Neutrophil (primary cell): ENCODE measurements at regions not wholly inside any gene's neighbourhood (a gene's known extent, or its start where the extent isn't known, plus 50 kb on each side); places are given as distances from the start of the nearest gene placed in this dataset.

ENCODE experiments used
- H3K27ac ChIP-seq: fragments of 200-600 bp; sonication (generic); 2 replicates; pipeline ENCODE4 v1.5.1; 2016; ENCODE audit warnings: mild to moderate bottlenecking, moderate library complexity
- H3K27me3 ChIP-seq: fragments of 200-600 bp; sonication (generic); 2 replicates; pipeline ENCODE4 v1.6.0; 2016; ENCODE audit warnings: mild to moderate bottlenecking
- H3K36me3 ChIP-seq: fragments of 200-600 bp; sonication (generic); 2 replicates; pipeline ENCODE4 v1.5.1; 2017
- H3K4me1 ChIP-seq, 2 experiments: fragments of 200-600 bp in 1 of 2; sonication (generic) in 1 of 2; 1 replicate in 1 of 2; 2 replicates in 1 of 2; pipeline versions ENCODE4 v1.5.1 to v1.6.1; 2013 to 2016; ENCODE audit warnings: low read depth in 1 of 2, low read length in 1 of 2, mild to moderate bottlenecking in 1 of 2, moderate library complexity in 1 of 2; ENCODE audit not compliant: control insufficient read depth in 1 of 2, insufficient read depth in 1 of 2
- H3K4me3 ChIP-seq, 2 experiments: fragments of 200-600 bp in 1 of 2; sonication (generic) in 1 of 2; 1 replicate in 1 of 2; 2 replicates in 1 of 2; pipeline ENCODE4 v1.5.1; 2013 to 2016; ENCODE audit warnings: low read depth in 1 of 2, low read length in 1 of 2, mild to moderate bottlenecking in 1 of 2, moderate library complexity in 1 of 2
- H3K9me3 ChIP-seq: fragments of 200-600 bp; sonication (generic); 2 replicates; pipeline ENCODE4 v1.5.1; 2016
- TF ChIP-seq, protein P1 (sequence below): fragments of 200-600 bp; sonication (generic); IDR thresholded peaks from 2 replicates; pipeline ENCODE4 v1.5.1; 2016; ENCODE audit warnings: antibody characterized with exemption

DNA sequence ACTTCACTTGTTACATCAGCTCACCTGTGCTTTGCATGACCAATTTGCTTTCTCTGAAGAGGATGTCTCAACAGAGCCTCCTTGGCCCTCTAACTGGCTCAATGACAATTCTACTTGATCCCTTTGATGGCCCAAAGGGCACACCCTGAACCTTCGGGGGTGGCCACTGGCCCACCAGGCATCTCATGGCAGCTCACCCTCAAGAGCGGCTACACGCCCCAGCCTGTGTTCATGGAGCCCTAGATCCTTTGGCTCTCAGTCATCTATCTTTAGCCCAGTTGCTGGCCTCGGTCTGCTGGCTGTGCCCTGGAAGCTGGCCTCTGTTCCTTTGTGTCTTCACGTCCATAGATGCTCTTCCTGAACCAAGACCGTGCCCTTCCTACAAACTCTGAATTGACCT, 476.7 kb downstream of the NPHP4 start:
- TF ChIP-seq, protein P1, sequence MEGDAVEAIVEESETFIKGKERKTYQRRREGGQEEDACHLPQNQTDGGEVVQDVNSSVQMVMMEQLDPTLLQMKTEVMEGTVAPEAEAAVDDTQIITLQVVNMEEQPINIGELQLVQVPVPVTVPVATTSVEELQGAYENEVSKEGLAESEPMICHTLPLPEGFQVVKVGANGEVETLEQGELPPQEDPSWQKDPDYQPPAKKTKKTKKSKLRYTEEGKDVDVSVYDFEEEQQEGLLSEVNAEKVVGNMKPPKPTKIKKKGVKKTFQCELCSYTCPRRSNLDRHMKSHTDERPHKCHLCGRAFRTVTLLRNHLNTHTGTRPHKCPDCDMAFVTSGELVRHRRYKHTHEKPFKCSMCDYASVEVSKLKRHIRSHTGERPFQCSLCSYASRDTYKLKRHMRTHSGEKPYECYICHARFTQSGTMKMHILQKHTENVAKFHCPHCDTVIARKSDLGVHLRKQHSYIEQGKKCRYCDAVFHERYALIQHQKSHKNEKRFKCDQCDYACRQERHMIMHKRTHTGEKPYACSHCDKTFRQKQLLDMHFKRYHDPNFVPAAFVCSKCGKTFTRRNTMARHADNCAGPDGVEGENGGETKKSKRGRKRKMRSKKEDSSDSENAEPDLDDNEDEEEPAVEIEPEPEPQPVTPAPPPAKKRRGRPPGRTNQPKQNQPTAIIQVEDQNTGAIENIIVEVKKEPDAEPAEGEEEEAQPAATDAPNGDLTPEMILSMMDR = no peak
- Histone ChIP-seq H3K4me3 (no peak overlapping the region), H3K4me1 (peaks cover 0 to 10% of the 10 kb centered on the region in 2 experiments), H3K27me3 (no peaks in the 10 kb centered on the region), H3K36me3 (no peaks in the 10 kb centered on the region), H3K9me3 (no peaks in the 10 kb centered on the region), H3K27ac (no peak overlapping the region)

DNA sequence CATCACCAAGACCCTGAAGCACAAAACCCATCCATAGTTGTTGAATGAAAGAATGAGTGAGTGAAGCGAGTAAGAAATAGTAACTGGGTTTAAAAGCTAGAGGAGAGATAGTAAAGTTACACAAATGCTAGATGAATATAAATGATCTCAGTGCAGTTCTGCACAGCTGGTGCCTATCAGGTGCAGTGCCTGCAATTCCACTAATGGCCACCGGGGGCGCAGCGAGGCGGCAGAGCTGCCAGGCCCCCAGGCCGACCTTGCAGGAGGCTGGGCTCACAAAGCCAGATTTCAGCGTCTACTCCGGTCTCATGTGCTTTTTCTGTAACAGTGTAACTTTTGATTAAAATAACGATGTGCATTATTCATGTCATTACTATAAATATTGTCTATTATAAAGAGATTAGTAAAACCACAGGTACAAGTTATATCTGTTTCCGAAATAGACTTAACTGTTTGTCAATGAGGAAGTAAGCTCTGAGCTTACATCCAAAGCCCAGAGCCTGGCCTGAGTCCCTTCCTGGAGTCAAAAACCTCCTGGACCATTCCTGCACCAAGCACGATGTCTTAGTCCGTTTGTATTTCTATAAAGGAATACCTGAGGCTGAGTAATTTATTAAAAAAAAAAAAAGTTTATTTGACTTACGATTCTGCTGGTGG, 477.6 kb downstream of the NPHP4 start:
- Histone ChIP-seq H3K4me1 (peaks cover 0 to 10% of the 10 kb centered on the region in 2 experiments), H3K9me3 (no peaks in the 10 kb centered on the region), H3K4me3 (no peak overlapping the region), H3K27me3 (no peaks in the 10 kb centered on the region), H3K27ac (no peak overlapping the region), H3K36me3 (no peaks in the 10 kb centered on the region)
- TF ChIP-seq, protein P1 = peak; percentile 98

DNA sequence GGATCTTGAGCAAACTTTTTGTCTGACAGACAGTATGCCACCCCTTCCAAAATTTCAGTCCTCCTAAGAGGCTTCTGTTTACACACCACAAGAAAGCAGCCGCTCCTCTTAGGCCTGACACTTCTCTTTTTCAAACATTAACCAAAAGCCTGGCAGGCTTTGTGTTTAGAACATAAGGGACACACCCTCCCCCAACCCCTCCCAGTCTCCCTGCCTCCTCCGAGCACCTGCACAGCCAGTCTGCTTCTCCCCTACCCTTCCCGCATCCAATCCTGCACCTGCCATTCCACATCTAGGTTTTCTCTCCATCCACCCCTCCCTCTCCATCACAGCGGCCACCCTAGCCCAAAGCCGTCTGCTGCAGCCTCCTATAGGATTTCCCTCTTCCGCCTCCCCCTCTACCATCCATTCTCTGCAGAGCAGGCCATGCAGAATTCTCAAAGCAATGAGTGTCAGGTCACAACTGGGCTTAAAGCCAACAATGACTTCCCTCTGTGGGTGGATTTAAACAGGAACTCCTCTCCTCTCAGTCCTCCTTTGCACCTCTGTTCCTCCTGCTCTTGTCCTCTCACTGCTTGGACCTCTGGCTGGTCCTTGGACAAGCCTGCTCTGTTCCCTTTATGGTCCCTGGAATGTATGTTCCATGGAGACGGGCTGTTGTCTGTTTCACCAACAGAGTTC, 478.2 kb downstream of the NPHP4 start:
- peaks cover 0 to 10% of the 10 kb centered on the region in 2 experiments for H3K4me1 ChIP-seq
- TF ChIP-seq, protein P1 = no peak
- H3K27ac ChIP-seq = no peak overlapping the region
- H3K36me3 ChIP-seq = no peaks in the 10 kb centered on the region
- H3K9me3 ChIP-seq = no peaks in the 10 kb centered on the region
- no peak overlapping the region for H3K4me3 ChIP-seq
- no peaks in the 10 kb centered on the region for H3K27me3 ChIP-seq

DNA sequence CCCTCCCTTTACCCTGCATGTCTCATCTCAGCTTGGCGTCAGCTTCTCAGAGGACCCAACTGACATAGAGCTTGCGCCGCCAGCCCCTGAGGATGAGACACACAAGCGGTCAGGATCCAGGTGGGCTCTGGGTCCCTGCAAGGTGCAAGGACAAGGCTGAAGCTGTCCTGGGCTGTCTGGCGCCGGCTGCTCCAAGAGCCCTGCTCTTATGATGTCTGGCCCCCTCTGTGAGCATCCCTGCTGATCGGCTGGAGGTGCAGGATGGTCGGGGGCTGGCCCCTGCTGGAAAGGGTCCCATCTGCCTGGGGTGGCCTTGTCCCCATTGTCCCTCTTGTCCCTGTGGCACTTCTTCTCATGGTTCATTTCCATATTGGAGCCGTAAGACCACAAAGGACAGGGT, 479.0 kb downstream of the NPHP4 start:
- Histone ChIP-seq H3K9me3 (no peaks in the 10 kb centered on the region), H3K4me3 (no peak overlapping the region), H3K27ac (no peak overlapping the region), H3K36me3 (no peaks in the 10 kb centered on the region), H3K27me3 (no peaks in the 10 kb centered on the region), H3K4me1 (peaks cover 0 to 10% of the 10 kb centered on the region in 2 experiments)
- TF ChIP-seq, protein P1 = no peak

DNA sequence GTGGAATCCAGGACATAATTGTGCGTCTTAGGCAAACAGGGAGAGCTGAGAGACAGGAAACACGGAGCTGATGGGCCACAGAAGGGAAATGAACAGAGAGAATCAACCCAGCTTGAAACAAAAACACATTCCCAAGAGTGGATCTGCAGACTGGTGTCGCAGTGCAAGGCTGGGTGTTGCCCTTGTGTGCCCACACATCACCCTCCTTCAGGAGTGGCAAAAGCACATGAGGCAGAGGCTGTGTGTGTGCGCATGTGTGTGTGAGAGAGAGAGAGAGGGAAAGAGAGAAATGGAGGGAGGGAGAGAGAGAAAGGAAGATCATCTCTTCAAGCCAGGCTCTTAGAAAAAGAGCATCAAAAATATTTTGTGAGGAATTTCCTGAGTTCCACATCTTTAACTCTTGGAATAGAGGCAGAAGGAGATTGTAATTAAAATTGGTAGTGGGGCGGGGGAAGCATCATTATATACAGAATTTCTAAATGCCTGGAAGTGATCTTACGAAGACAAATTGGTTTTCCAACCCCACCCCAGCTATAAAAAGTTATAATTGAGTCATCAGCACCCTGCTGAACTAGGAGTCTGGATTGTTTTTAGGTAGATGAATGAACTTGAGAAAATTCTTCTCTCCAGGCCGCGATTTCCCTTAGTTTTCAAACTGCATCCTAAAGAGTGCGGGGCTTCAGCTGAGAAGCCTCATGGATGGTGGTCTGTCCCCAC, 480.7 kb downstream of the NPHP4 start:
- Histone ChIP-seq H3K36me3 (no peaks in the 10 kb centered on the region), H3K9me3 (no peaks in the 10 kb centered on the region), H3K4me3 (no peak overlapping the region), H3K27ac (no peak overlapping the region), H3K4me1 (peaks cover 0 to 10% of the 10 kb centered on the region in 2 experiments), H3K27me3 (no peaks in the 10 kb centered on the region)
- TF ChIP-seq, protein P1 = no peak
